Stimulated activated memory B cell treated with anti-CD40 and anti-IgM and Interleukin-4, amounts not matched to agents 10 μg/mL and 1 μg/mL and 100 μg/mL, for 72 hours (primary cell): ENCODE measurements at regions not wholly inside any gene's neighbourhood (a gene's known extent, or its start where the extent isn't known, plus 50 kb on each side); places are given as distances from the start of the nearest gene placed in this dataset.

Experiments
- ATAC-seq: fragments of 150-1000 bp; cut with Tn5 transposase; 2 replicates; pipeline ENCODE4 v1.10.0; 2021
- H3K27ac Mint-ChIP-seq: one replicate; pipeline ENCODE4 v1.8.0; 2022; ENCODE audit warnings: mild to moderate bottlenecking, mixed read lengths
- H3K27me3 Mint-ChIP-seq: one replicate; pipeline ENCODE4 v1.8.0; 2022; ENCODE audit warnings: mixed read lengths
- H3K36me3 Mint-ChIP-seq: one replicate; pipeline ENCODE4 v1.8.0; 2022; ENCODE audit warnings: mixed read lengths
- H3K4me1 Mint-ChIP-seq: one replicate; pipeline ENCODE4 v1.8.0; 2022; ENCODE audit warnings: mixed read lengths
- H3K4me3 Mint-ChIP-seq: one replicate; pipeline ENCODE4 v1.8.0; 2022; ENCODE audit warnings: mild to moderate bottlenecking, moderate library complexity, mixed read lengths
- H3K9me3 Mint-ChIP-seq: one replicate; pipeline ENCODE4 v1.8.0; 2022; ENCODE audit warnings: mixed read lengths

DNA sequence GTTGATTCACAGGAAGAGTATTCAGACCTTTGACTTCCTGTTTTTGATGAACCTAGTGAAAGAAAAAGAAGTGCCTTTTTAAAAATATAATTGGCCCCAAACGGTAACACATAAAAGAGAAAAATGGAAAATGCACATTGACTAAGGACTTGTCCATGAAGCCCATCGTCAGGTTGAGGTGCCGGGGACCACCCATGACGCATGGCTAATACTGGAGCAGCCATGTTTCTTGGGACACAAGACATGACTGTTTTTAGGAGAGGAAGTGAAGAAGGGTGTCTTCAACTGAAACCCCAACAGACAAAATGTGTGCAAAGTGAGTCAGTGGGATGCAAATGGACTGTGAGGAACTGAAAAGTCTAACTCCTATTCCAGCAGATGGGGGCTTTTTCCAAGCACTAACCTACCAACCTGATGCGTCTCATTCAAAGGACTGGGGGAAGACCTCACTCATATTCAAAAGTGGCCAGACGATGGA, 459.4 kb downstream of the FOXO1 start:
- peak overlapping the region; percentile 97 for H3K27ac Mint-ChIP-seq
- peak; percentile 92 for ATAC-seq

DNA sequence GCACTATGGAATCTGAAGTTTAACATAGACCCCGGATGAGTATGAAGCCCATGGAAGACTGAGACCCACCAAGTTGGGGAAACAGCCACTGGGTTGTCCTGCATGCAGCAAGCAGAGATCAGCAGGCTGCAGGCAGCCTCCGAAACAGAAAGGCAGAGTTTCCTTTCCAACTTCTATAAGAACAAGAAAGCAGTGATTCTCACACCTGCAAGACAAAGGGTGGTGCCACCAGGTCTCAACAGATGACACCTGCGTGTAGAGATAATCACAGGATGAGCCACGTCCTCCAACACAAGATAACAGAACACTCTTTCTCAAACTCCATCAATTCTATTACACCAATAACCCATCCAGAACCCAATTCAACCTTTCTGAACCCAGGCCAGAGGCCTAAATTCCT, 457.9 kb downstream of the FOXO1 start:
- peak overlapping the region; percentile 45 for H3K27ac Mint-ChIP-seq
- no peaks in the 10 kb centered on the region for H3K36me3 Mint-ChIP-seq
- no peak for ATAC-seq
- no peaks in the 10 kb centered on the region for H3K27me3 Mint-ChIP-seq
- H3K4me3 Mint-ChIP-seq = no peak overlapping the region
- peaks cover 12% of the 10 kb centered on the region for H3K9me3 Mint-ChIP-seq
- H3K4me1 Mint-ChIP-seq = peaks cover 32% of the 10 kb centered on the region

More for the DNA sequence above, 459.4 kb downstream of the FOXO1 start:
- peaks cover 8% of the 10 kb centered on the region for H3K9me3 Mint-ChIP-seq
- no peaks in the 10 kb centered on the region for H3K36me3 Mint-ChIP-seq
- peaks cover 32% of the 10 kb centered on the region for H3K4me1 Mint-ChIP-seq
- H3K27me3 Mint-ChIP-seq = no peaks in the 10 kb centered on the region
- peak overlapping the region; percentile 47 for H3K4me3 Mint-ChIP-seq

DNA sequence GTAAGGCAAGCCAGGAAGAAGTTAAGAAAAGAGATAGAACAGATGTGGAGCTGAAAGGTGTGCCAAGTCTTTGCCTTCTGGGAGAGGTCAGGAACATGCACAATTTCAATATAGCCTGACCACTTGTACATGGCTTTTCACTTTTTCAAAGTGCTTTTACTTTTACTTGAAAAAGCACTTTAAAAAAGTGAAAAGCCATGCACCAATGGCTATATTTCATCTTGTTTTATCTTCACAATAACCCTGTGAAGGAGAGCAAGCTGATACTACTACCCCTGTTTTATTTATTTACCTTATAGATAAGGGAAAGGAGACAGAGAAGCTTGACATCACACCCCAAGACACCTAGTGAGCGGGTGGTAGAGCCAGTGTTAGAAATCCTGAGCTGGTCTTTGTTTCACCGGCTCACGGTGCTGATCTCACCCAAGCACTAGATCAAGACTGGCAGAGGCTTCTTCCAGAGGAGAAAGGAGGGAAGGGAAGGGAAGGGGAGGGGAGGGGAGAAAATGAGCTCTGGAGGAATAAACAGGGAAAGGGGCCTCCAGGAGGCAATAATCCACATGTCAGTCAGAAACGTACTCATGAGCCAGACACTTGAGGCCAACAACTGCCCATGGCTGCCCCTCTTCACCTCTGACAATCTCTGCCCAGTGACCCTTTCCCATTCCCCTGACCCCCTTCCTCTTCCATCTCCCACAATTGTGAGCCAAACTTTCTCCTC, 455.4 kb downstream of the FOXO1 start:
- Mint-ChIP-seq H3K4me1 (peaks cover 35% of the 10 kb centered on the region), H3K9me3 (peaks cover 9% of the 10 kb centered on the region), H3K4me3 (no peak overlapping the region), H3K27me3 (no peaks in the 10 kb centered on the region), H3K27ac (peak overlapping the region; percentile 9), H3K36me3 (no peaks in the 10 kb centered on the region)
- no peak for ATAC-seq

DNA sequence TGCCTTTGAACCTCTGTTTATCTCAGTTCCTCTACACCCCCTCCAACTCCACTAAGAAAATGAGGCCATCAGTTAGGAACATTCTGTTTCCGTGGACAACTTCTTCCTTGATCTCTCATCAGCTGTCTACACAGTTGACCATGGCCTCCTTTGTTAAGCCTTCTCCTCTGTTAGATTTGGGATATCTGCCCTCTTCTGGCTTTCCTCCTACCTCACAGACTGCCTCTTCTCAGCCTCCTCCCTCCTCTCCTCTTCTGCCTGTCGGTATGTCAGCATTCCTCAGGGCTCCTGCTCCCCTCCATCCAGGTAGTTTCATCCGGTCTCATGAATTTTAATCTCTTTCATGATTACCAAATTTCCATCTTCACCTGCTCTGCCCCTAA, 454.9 kb downstream of the FOXO1 start:
- peaks cover 32% of the 10 kb centered on the region for H3K4me1 Mint-ChIP-seq
- H3K27me3 Mint-ChIP-seq = no peaks in the 10 kb centered on the region
- peaks cover 9% of the 10 kb centered on the region for H3K9me3 Mint-ChIP-seq
- no peaks in the 10 kb centered on the region for H3K36me3 Mint-ChIP-seq
- no peak overlapping the region for H3K4me3 Mint-ChIP-seq
- H3K27ac Mint-ChIP-seq = peak overlapping the region; percentile 9
- no peak for ATAC-seq

DNA sequence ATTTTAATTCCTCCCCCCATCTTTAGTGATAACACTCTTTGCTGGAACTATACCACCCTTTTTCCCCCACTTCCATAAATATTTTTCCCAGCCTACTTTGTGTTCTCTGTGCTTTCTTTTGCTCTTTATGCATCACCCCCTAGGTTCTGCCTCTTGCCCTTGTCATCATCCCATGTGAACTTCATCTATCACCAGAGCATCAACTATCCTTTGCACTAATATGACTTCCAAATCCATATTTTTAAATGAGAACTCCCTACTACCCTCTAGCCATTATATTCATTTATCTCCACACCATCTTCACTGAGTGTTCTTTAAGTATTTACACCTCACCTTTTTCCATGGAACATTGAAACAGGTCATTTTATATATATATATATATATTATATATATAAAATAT, 452.7 kb downstream of the FOXO1 start:
- no peak overlapping the region for H3K27ac Mint-ChIP-seq
- ATAC-seq = no peak
- no peak overlapping the region for H3K4me3 Mint-ChIP-seq
- H3K36me3 Mint-ChIP-seq = no peaks in the 10 kb centered on the region
- no peaks in the 10 kb centered on the region for H3K27me3 Mint-ChIP-seq
- H3K4me1 Mint-ChIP-seq = peaks cover 16% of the 10 kb centered on the region
- H3K9me3 Mint-ChIP-seq = peaks cover 9% of the 10 kb centered on the region

DNA sequence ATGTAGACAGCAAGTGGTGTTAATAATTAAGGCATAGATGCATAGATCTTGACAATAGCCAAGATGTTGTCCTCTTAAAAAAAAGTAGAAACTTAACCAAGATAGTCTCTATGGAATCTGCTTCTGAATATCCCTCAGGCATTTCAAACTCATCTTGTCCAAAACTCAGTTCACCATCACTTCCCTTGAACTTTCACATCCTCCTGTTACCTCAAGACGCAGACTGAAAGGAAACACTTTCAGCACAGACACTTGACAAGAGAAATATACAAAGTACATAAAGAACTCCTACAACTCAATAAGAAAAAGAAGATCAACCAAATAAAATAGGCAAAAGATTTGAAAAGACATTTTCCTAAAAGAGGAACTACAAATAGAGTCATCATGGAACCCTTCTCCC, 451.1 kb downstream of the FOXO1 start:
- Mint-ChIP-seq H3K9me3 (peaks cover 9% of the 10 kb centered on the region), H3K4me1 (peaks cover 13% of the 10 kb centered on the region), H3K27me3 (no peaks in the 10 kb centered on the region), H3K4me3 (no peak overlapping the region), H3K27ac (peak overlapping the region; percentile 18), H3K36me3 (no peaks in the 10 kb centered on the region)
- ATAC-seq = no peak

DNA sequence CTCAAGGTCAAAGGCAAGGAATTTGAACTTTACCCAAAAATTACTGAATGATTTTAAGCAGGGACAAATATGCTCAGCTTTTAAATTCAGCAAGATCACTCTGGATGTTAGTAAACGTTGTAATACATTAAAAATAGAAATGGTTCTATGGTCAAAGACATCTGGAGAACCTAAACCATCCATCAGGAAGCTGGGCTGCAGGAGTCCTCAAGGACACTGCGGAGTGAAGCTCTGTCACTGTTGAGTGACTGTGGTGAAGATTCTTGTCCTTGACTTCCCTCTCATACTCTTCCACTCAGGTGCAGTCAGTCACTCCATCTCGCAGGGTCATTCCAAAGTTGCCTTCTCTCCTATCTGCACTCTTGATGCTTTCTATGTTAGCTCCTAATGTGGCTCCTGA, 450.7 kb downstream of the FOXO1 start:
- no peaks in the 10 kb centered on the region for H3K27me3 Mint-ChIP-seq
- H3K4me3 Mint-ChIP-seq = no peak overlapping the region
- peaks cover 9% of the 10 kb centered on the region for H3K9me3 Mint-ChIP-seq
- H3K27ac Mint-ChIP-seq = peak overlapping the region; percentile 18
- no peaks in the 10 kb centered on the region for H3K36me3 Mint-ChIP-seq
- peaks cover 13% of the 10 kb centered on the region for H3K4me1 Mint-ChIP-seq
- no peak for ATAC-seq

DNA sequence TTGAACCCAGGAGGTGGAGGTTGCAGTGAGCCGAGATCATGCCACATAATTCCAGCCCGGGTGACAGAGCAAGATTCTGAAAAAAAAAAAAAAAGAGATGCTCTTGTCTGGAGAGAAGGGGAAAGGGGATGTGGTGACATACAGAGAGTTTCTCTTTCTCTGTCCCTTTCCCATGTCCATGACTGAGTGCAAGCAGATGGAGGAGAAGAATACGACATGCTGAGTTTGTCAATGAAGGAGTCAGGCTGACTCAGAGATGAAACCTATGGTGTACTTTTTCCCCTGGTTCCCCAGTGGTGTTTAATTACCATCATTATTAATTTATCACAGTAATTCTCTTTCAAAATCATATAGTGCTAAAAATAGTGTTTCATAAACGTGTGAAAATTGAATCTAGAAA, 448.8 kb downstream of the FOXO1 start:
- no peak overlapping the region for H3K4me3 Mint-ChIP-seq
- H3K27me3 Mint-ChIP-seq = no peaks in the 10 kb centered on the region
- no peaks in the 10 kb centered on the region for H3K36me3 Mint-ChIP-seq
- H3K4me1 Mint-ChIP-seq = peaks cover 25% of the 10 kb centered on the region
- H3K27ac Mint-ChIP-seq = peak overlapping the region; percentile 18
- no peaks in the 10 kb centered on the region for H3K9me3 Mint-ChIP-seq
- ATAC-seq = no peak

DNA sequence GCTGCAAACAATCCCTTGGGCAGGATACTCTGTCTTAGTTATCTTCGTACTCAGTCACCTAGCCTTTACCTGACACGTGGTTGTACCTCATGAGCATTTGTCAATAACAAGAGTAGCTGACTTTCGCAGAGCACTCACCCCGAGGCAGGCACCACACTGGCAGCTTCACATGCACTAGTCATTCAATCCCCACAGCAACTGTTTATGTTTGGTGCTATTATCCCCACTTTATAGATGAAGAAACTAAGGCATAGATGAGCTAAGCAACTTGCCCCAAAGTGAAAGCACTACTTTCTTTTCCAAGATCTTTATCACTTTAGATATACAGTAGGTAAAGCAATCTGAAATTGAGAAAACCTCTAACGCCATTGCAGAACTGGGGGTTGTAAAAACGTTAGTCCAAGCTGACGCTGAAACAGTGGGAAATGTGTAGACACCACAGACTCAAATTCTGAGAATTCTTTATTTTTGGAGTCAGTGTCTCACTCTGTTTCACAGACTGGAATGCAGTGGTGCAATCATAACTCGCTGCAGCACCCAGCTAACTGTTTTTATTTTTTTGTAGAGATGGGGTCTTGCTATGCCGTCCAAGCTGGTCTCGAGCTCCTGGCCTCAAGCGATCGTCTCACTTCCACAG, 446.0 kb downstream of the FOXO1 start:
- Mint-ChIP-seq H3K27me3 (no peaks in the 10 kb centered on the region), H3K27ac (no peak overlapping the region), H3K9me3 (no peaks in the 10 kb centered on the region), H3K4me3 (no peak overlapping the region), H3K4me1 (peaks cover 21% of the 10 kb centered on the region), H3K36me3 (no peaks in the 10 kb centered on the region)
- no peak for ATAC-seq

DNA sequence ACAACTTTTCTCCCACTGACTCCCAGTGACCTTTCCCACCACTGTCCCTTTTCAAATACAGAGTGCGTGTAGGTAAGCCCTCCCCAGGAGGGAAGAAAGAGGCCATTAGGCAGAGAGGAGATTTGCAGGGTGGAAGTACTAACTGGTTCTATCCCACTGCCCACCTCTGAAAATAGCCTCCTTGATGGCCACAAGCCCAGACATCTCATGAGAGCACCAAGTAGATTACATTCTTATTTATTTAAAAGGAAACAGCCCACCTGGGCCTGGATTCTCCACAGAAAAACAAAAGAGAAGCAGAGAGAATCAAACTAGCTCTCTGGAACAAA, 445.3 kb downstream of the FOXO1 start:
- no peak overlapping the region for H3K27ac Mint-ChIP-seq
- no peak for ATAC-seq
- no peaks in the 10 kb centered on the region for H3K36me3 Mint-ChIP-seq
- H3K4me3 Mint-ChIP-seq = no peak overlapping the region
- no peaks in the 10 kb centered on the region for H3K27me3 Mint-ChIP-seq
- no peaks in the 10 kb centered on the region for H3K9me3 Mint-ChIP-seq
- H3K4me1 Mint-ChIP-seq = peaks cover 14% of the 10 kb centered on the region

DNA sequence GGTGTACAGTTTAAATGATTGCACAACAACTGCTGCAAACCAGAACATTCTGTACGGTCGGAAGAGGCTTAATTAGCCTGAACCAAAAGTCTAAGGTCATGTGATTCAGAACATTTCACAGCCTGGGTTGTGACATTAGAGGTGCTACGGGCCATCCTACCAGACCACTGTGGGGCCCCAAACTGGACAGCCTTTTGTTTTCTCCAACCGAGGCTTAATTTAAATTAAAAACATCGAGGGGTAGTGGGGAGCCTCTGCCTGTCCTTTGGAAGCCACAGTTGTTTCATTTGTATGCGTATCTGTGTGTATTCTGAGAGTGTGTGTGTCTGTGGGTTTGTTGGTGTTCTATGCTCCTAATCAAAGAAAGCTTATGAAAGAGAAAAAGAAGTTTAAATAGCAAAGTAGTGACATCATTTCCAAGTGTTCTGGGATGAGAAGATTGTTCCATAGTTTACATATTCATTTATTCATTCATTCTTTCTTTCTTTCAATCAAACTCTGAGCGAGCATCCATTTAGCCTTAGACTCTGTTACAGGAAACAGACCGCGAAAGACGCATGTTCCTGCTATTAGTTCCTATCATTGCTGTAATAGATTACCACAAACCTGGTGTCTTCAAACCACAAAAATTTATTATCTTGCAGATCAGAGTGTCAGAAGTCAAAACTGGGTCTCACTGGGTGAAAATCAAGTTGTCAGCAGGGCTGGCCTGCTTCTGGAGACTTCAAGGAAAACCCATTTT, 444.8 kb downstream of the FOXO1 start:
- peaks cover 12% of the 10 kb centered on the region for H3K4me1 Mint-ChIP-seq
- ATAC-seq = no peak
- no peaks in the 10 kb centered on the region for H3K27me3 Mint-ChIP-seq
- no peaks in the 10 kb centered on the region for H3K36me3 Mint-ChIP-seq
- H3K27ac Mint-ChIP-seq = no peak overlapping the region
- no peak overlapping the region for H3K4me3 Mint-ChIP-seq
- no peaks in the 10 kb centered on the region for H3K9me3 Mint-ChIP-seq

DNA sequence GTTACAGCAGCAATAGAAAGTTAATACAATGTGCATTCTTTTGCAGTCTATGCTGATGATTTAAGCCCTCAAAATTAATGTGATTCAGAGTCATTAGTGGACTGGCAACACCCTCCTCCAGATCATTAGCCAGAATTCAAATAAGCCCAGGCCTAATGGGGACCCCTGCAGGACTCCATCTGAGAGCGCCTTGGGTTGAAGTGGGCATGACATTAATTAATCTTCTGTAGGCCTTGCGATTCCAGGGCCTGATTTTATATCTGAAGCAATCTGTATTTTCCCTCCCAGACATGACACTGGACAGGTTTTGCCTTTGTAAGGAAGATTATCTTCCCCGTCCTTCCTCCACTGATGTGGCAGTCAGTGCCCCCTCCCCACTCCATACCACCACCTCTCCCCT, 442.9 kb downstream of the FOXO1 start:
- ATAC-seq = no peak
- Mint-ChIP-seq H3K4me3 (no peak overlapping the region), H3K36me3 (no peaks in the 10 kb centered on the region), H3K27me3 (no peaks in the 10 kb centered on the region), H3K9me3 (no peaks in the 10 kb centered on the region), H3K4me1 (peaks cover 12% of the 10 kb centered on the region), H3K27ac (no peak overlapping the region)

DNA sequence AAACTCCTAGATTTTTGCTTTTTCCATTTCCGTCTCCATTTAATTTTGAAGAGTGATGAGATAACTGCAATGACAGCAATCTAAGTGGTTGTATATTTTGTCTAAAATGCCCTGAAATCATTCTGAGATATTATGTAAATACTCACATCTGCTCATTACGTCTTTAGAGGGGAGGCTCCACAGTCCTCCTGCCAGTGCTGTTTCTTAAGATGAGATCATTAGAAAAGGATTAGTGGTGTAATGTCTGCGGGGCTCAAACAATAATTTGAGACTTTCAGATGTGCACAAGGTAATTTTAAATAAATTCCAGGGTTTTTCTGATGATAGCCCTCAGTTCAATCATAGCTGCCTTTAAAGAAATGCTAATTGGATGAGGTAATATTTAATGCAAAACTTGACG, 437.9 kb downstream of the FOXO1 start:
- no peak overlapping the region for H3K4me3 Mint-ChIP-seq
- no peaks in the 10 kb centered on the region for H3K9me3 Mint-ChIP-seq
- H3K36me3 Mint-ChIP-seq = no peaks in the 10 kb centered on the region
- no peak overlapping the region for H3K27ac Mint-ChIP-seq
- ATAC-seq = no peak
- H3K27me3 Mint-ChIP-seq = no peaks in the 10 kb centered on the region
- no peaks in the 10 kb centered on the region for H3K4me1 Mint-ChIP-seq

DNA sequence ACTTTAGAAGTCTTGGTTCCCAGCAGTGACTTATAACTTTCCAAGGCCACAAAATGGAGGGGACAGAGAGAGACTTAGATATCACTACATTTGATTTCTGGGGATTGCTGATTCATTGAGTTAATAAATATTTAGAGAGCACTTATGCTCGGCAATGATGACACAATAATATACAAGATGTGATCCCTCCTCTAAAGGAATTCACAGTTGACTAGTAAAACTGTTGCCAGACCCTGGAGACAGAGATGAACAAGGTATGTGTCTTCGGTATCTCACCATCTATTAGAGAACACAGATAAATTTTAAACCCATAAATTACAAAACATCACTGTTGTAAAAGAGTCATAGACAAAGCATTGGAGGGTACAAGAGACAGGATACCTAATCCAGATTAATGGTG, 437.5 kb downstream of the FOXO1 start:
- no peak overlapping the region for H3K4me3 Mint-ChIP-seq
- no peaks in the 10 kb centered on the region for H3K27me3 Mint-ChIP-seq
- no peak for ATAC-seq
- H3K36me3 Mint-ChIP-seq = no peaks in the 10 kb centered on the region
- H3K4me1 Mint-ChIP-seq = no peaks in the 10 kb centered on the region
- no peaks in the 10 kb centered on the region for H3K9me3 Mint-ChIP-seq
- H3K27ac Mint-ChIP-seq = no peak overlapping the region

DNA sequence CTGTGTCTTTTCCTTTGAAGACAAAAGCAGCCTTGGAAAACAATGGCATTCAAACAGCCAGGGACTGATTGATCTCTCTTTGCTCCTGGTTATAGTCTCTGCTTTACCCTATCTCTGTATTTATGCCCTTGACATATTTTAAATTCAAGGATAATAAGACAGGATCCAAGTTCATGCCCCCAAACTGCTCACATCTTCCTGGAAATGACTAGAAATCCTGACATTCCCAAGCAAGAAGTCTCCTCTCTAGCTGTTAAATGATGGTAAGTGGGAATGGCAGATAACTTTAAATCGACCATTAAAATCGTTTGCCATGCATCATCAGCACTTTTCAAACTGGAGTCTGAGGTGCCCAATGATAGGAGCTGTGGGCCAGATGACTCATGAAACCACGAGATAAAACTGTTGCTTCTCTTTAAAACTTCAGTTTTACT, 435.6 kb downstream of the FOXO1 start:
- H3K4me3 Mint-ChIP-seq = no peak overlapping the region
- H3K36me3 Mint-ChIP-seq = no peaks in the 10 kb centered on the region
- ATAC-seq = no peak
- H3K9me3 Mint-ChIP-seq = no peaks in the 10 kb centered on the region
- no peaks in the 10 kb centered on the region for H3K4me1 Mint-ChIP-seq
- no peaks in the 10 kb centered on the region for H3K27me3 Mint-ChIP-seq
- no peak overlapping the region for H3K27ac Mint-ChIP-seq

DNA sequence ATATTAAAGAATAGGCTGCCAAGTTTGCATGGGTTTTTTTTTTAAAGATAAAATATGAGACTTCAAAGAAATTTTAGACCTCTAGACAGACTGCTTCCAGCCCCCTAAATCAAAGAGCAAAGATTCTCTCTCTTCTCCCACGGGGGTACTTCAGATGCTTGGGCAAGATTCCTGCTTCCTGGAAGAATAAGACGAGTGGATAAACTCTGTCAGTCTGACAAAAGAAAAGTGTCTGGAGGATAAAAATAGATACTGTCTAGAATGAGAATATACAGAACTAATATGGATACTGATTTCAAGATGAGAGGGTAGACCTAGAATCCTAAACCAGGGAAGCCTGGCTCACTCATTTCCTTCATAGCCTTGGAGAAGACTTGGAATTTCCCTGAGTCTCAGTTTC, 435.1 kb downstream of the FOXO1 start:
- Mint-ChIP-seq H3K9me3 (no peaks in the 10 kb centered on the region), H3K27me3 (no peaks in the 10 kb centered on the region), H3K36me3 (no peaks in the 10 kb centered on the region), H3K4me3 (no peak overlapping the region), H3K27ac (no peak overlapping the region), H3K4me1 (no peaks in the 10 kb centered on the region)
- ATAC-seq = no peak
